Neural cell (in vitro differentiated cells): ENCODE measurements at regions not wholly inside any gene's neighbourhood (a gene's known extent, or its start where the extent isn't known, plus 50 kb on each side); places are given as distances from the start of the nearest gene placed in this dataset.

Source experiments
- H2AFZ ChIP-seq: fragments of 200-600, 300-800 bp; sonication (generic), shearing (Covaris generic); 2 replicates; pipeline ENCODE4 v1.6.0; 2014; ENCODE audit warnings: low read depth, mild to moderate bottlenecking, antibody characterized with exemption, low read length, moderate library complexity
- H3F3A ChIP-seq: fragments of 200-600 bp; shearing (Covaris generic); 2 replicates; pipeline ENCODE4 v1.6.1; 2016; ENCODE audit warnings: mild to moderate bottlenecking, moderate library complexity, mixed read lengths, antibody characterized with exemption, low read length; ENCODE audit not compliant: insufficient read depth, poor library complexity, severe bottlenecking
- H3K27ac ChIP-seq: fragments of 200-600, 300-800 bp; sonication (generic), shearing (Covaris generic); 2 replicates; pipeline ENCODE4 v1.5.1; 2014; ENCODE audit warnings: mild to moderate bottlenecking, low read length, moderate library complexity
- H3K27me3 ChIP-seq: fragments of 300-800, 200-600 bp; sonication (generic), shearing (Covaris generic); 2 replicates; pipeline ENCODE4 v1.6.0; 2014; ENCODE audit warnings: mild to moderate bottlenecking, low read depth, low read length, moderate library complexity; ENCODE audit not compliant: insufficient read depth
- H3K36me3 ChIP-seq: fragments of 300-800, 200-600 bp; sonication (generic), shearing (Covaris generic); 2 replicates; pipeline ENCODE4 v1.5.1; 2014; ENCODE audit warnings: mild to moderate bottlenecking, antibody characterized with exemption, low read length, moderate library complexity; ENCODE audit not compliant: insufficient read depth
- H3K4me2 ChIP-seq: fragments of 300-800, 200-600 bp; sonication (generic), shearing (Covaris generic); 2 replicates; pipeline ENCODE4 v1.6.0; 2014; ENCODE audit warnings: mild to moderate bottlenecking, low read length
- H3K4me3 ChIP-seq: fragments of 300-800, 200-600 bp; sonication (generic), shearing (Covaris generic); 2 replicates; pipeline ENCODE4 v1.5.1; 2014; ENCODE audit warnings: mild to moderate bottlenecking, low read length, moderate library complexity
- H3K79me2 ChIP-seq: fragments of 200-600 bp; shearing (Covaris generic); replicated peaks from 2 replicates; pipeline ENCODE4 v1.6.0; 2014; ENCODE audit warnings: mild to moderate bottlenecking, low read length, moderate library complexity; ENCODE audit not compliant: insufficient read depth
- H3K9ac ChIP-seq: fragments of 300-800, 200-600 bp; sonication (generic), shearing (Covaris generic); 2 replicates; pipeline ENCODE4 v1.6.1; 2016; ENCODE audit warnings: mild to moderate bottlenecking, low read length, mixed read lengths
- H3K9me2 ChIP-seq: fragments of 200-600 bp; shearing (Covaris generic); 2 replicates; pipeline ENCODE4 v1.6.1; 2016; ENCODE audit warnings: mild to moderate bottlenecking, low read length, mixed read lengths; ENCODE audit not compliant: insufficient read depth
- H3K9me3 ChIP-seq: fragments of 200-600, 300-800 bp; sonication (generic), shearing (Covaris generic); 2 replicates; pipeline ENCODE4 v1.6.1; 2016; ENCODE audit warnings: mild to moderate bottlenecking, mixed run types, low read length, moderate library complexity, mixed read lengths
- H4K20me1 ChIP-seq: fragments of 200-600 bp; shearing (Covaris generic); 2 replicates; pipeline ENCODE4 v1.6.1; 2016; ENCODE audit warnings: mild to moderate bottlenecking, mixed run types; ENCODE audit not compliant: insufficient read depth
- EP300 ChIP-seq: fragments of 450-650 bp; conservative IDR thresholded peaks from 2 replicates; pipeline ENCODE4 v1.6.1; 2014; ENCODE audit warnings: antibody characterized with exemption, mild to moderate bottlenecking, moderate library complexity; ENCODE audit not compliant: poor library complexity, severe bottlenecking
- EZH2 ChIP-seq: fragments of 200-600, 300-800 bp; shearing (Covaris generic), sonication (generic); IDR thresholded peaks from 2 replicates; pipeline ENCODE4 v1.6.1; 2014; ENCODE audit warnings: antibody characterized with exemption, low read length, borderline replicate concordance, mild to moderate bottlenecking; ENCODE audit not compliant: insufficient read depth, poor library complexity, severe bottlenecking
- MXI1 ChIP-seq: fragments of 450-650 bp; conservative IDR thresholded peaks from 2 replicates; pipeline ENCODE4 v1.6.1; 2014; ENCODE audit warnings: antibody characterized with exemption, mild to moderate bottlenecking; ENCODE audit not compliant: poor library complexity, severe bottlenecking
- POLR2AphosphoS5 ChIP-seq: IDR thresholded peaks from 2 replicates; pipeline ENCODE4 v1.6.1; 2012
- RAD21 ChIP-seq: fragments of 450-650 bp; conservative IDR thresholded peaks from 2 replicates; pipeline ENCODE4 v1.6.1; 2014; ENCODE audit warnings: antibody characterized with exemption, mild to moderate bottlenecking, moderate library complexity
- SMC3 ChIP-seq: fragments of 450-650 bp; conservative IDR thresholded peaks from 2 replicates; pipeline ENCODE4 v1.6.1; 2014; ENCODE audit warnings: antibody characterized with exemption, mild to moderate bottlenecking, moderate library complexity; ENCODE audit not compliant: poor library complexity
- TAF1 ChIP-seq: IDR thresholded peaks from 2 replicates; pipeline ENCODE4 v1.6.1; 2012; ENCODE audit warnings: low read depth
- TF ChIP-seq, protein P1 (sequence below): fragments of 450-650 bp; IDR thresholded peaks from 2 replicates; pipeline ENCODE4 v1.5.1; 2014; ENCODE audit warnings: antibody characterized with exemption, mild to moderate bottlenecking, moderate library complexity; ENCODE audit not compliant: poor library complexity, severe bottlenecking
- TF ChIP-seq, protein P2 (sequence below): IDR thresholded peaks from 2 replicates; pipeline ENCODE4 v1.6.1; 2012; ENCODE audit warnings: borderline replicate concordance

GRCh38 chr9:10835791-10836463, 223.1 kb upstream of the PTPRD start:
- H3F3A ChIP-seq = no peaks in the 10 kb centered on the region
- H3K79me2 ChIP-seq = no peaks in the 10 kb centered on the region
- H3K4me3 ChIP-seq = no peak overlapping the region
- no peaks in the 10 kb centered on the region for H3K27me3 ChIP-seq
- H3K9ac ChIP-seq = no peak overlapping the region
- no peaks in the 10 kb centered on the region for H3K9me2 ChIP-seq
- no peak overlapping the region for H2AFZ ChIP-seq
- H3K36me3 ChIP-seq = no peaks in the 10 kb centered on the region
- TF ChIP-seq MXI1 = no peak
- no peak for TF ChIP-seq EP300
- no peak for TF ChIP-seq EZH2
- no peak for TF ChIP-seq TAF1
- TF ChIP-seq, protein P1, sequence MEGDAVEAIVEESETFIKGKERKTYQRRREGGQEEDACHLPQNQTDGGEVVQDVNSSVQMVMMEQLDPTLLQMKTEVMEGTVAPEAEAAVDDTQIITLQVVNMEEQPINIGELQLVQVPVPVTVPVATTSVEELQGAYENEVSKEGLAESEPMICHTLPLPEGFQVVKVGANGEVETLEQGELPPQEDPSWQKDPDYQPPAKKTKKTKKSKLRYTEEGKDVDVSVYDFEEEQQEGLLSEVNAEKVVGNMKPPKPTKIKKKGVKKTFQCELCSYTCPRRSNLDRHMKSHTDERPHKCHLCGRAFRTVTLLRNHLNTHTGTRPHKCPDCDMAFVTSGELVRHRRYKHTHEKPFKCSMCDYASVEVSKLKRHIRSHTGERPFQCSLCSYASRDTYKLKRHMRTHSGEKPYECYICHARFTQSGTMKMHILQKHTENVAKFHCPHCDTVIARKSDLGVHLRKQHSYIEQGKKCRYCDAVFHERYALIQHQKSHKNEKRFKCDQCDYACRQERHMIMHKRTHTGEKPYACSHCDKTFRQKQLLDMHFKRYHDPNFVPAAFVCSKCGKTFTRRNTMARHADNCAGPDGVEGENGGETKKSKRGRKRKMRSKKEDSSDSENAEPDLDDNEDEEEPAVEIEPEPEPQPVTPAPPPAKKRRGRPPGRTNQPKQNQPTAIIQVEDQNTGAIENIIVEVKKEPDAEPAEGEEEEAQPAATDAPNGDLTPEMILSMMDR = no peak
- H3K9me3 ChIP-seq = no peaks in the 10 kb centered on the region
- H4K20me1 ChIP-seq = no peaks in the 10 kb centered on the region
- H3K27ac ChIP-seq = no peak overlapping the region
- H3K4me2 ChIP-seq = no peak overlapping the region

- Histone ChIP-seq H3K27ac (no peak overlapping the region), H3K36me3 (no peaks in the 10 kb centered on the region), H3F3A (no peaks in the 10 kb centered on the region), H3K4me2 (no peak overlapping the region), H3K4me3 (no peak overlapping the region), H4K20me1 (no peaks in the 10 kb centered on the region), H2AFZ (no peak overlapping the region), H3K79me2 (no peaks in the 10 kb centered on the region), H3K27me3 (no peaks in the 10 kb centered on the region), H3K9me2 (no peaks in the 10 kb centered on the region), H3K9ac (no peak overlapping the region), H3K9me3 (no peaks in the 10 kb centered on the region)
- TF ChIP-seq MXI1 = no peak
- TF ChIP-seq POLR2AphosphoS5 = no peak
- TF ChIP-seq SMC3 = no peak
- no peak for TF ChIP-seq RAD21
- no peak for TF ChIP-seq EZH2
- TF ChIP-seq TAF1 = no peak
- no peak for TF ChIP-seq EP300
- TF ChIP-seq, protein P1 = no peak
- TF ChIP-seq, protein P2, sequence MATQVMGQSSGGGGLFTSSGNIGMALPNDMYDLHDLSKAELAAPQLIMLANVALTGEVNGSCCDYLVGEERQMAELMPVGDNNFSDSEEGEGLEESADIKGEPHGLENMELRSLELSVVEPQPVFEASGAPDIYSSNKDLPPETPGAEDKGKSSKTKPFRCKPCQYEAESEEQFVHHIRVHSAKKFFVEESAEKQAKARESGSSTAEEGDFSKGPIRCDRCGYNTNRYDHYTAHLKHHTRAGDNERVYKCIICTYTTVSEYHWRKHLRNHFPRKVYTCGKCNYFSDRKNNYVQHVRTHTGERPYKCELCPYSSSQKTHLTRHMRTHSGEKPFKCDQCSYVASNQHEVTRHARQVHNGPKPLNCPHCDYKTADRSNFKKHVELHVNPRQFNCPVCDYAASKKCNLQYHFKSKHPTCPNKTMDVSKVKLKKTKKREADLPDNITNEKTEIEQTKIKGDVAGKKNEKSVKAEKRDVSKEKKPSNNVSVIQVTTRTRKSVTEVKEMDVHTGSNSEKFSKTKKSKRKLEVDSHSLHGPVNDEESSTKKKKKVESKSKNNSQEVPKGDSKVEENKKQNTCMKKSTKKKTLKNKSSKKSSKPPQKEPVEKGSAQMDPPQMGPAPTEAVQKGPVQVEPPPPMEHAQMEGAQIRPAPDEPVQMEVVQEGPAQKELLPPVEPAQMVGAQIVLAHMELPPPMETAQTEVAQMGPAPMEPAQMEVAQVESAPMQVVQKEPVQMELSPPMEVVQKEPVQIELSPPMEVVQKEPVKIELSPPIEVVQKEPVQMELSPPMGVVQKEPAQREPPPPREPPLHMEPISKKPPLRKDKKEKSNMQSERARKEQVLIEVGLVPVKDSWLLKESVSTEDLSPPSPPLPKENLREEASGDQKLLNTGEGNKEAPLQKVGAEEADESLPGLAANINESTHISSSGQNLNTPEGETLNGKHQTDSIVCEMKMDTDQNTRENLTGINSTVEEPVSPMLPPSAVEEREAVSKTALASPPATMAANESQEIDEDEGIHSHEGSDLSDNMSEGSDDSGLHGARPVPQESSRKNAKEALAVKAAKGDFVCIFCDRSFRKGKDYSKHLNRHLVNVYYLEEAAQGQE = no peak
Observed at GRCh38 chr9:10843151-10843550, 230.3 kb upstream of the PTPRD start.
